ENCODE measurements at regions not wholly inside any gene's neighbourhood (a gene's known extent, or its start where the extent isn't known, plus 50 kb on each side); places are given as distances from the start of the nearest gene placed in this dataset.

- no peak for TF ChIP-seq NFIC (IDR thresholded peaks at IDR 0.05)
- no peak for TF ChIP-seq EGR1 (IDR thresholded peaks at IDR 0.05)
- no peak for TF ChIP-seq TCF12 (IDR thresholded peaks at IDR 0.05; ENCODE audit: low read depth)
- no peak for TF ChIP-seq REST (IDR thresholded peaks at IDR 0.05; ENCODE audit: low read depth)
- TF ChIP-seq EP300 (IDR thresholded peaks at IDR 0.05; ENCODE audit: borderline replicate concordance), result no peak
- TF ChIP-seq FOXM1 (IDR thresholded peaks at IDR 0.05; ENCODE audit: borderline replicate concordance, low read depth), result no peak
- TF ChIP-seq CEBPB (IDR thresholded peaks at IDR 0.05), result no peak
- TF ChIP-seq RAD21 (IDR thresholded peaks at IDR 0.05; ENCODE audit: low read depth), result no peak
- TF ChIP-seq TAF1 (IDR thresholded peaks at IDR 0.05; ENCODE audit: low read depth), result no peak
- no peak for TF ChIP-seq MAX (IDR thresholded peaks at IDR 0.05)
- TF ChIP-seq CREB1 (IDR thresholded peaks at IDR 0.05; ENCODE audit: low read depth), result no peak
- TF ChIP-seq YY1 (IDR thresholded peaks at IDR 0.05; ENCODE audit: low read depth), result no peak
These were observed 397.7 kb downstream of the AASDHPPT start for GRCh38 chr11:106475181-106475580.

Data from Ishikawa (cell line).